HepG2 (cell line): ENCODE measurements at regions not wholly inside any gene's neighbourhood (a gene's known extent, or its start where the extent isn't known, plus 50 kb on each side); places are given as distances from the start of the nearest gene placed in this dataset.
A peak's percentile ranks its signal among the peaks of the same experiment; 100 is the strongest.

ENCODE experiments used
- ARID4A ChIP-seq: sonication (generic); formaldehyde crosslinking; IDR thresholded peaks from 2 replicates; pipeline ENCODE4 v1.5.0; 2020; ENCODE audit warnings: mild to moderate bottlenecking, missing genetic modification reagents, borderline replicate concordance
- ATF7 ChIP-seq, 2 experiments: fragments of 450-650 bp in 1 of 2; sonication (generic) in 1 of 2; formaldehyde crosslinking in 1 of 2; IDR thresholded peaks; 2 replicates each; pipeline versions ENCODE4 v1.4.0 to v1.6.1; 2016 to 2020; ENCODE audit warnings: antibody characterized with exemption in 1 of 2, mild to moderate bottlenecking in 1 of 2, missing genetic modification reagents in 1 of 2
- CHD4 ChIP-seq: fragments of 200-600 bp; sonication (generic); IDR thresholded peaks from 2 replicates; pipeline ENCODE4 v1.7.0; 2017; ENCODE audit warnings: mild to moderate bottlenecking, low read length, borderline replicate concordance
- FOXA3 ChIP-seq: IDR thresholded peaks from 2 replicates; pipeline ENCODE4 v1.6.1; 2016; ENCODE audit warnings: missing genetic modification reagents, missing compliant biosample characterization
- JUN ChIP-seq: sonication (generic); formaldehyde crosslinking; IDR thresholded peaks from 2 replicates; pipeline ENCODE4 v1.4.0; 2020; ENCODE audit warnings: mild to moderate bottlenecking, missing genetic modification reagents
- KDM1A ChIP-seq: IDR thresholded peaks from 2 replicates; pipeline ENCODE4 v1.6.1; 2016; ENCODE audit warnings: missing compliant biosample characterization
- KIAA2018 ChIP-seq: sonication (generic); formaldehyde crosslinking; IDR thresholded peaks from 2 replicates; pipeline ENCODE4 v1.5.0; 2020; ENCODE audit warnings: mild to moderate bottlenecking, missing genetic modification reagents, borderline replicate concordance
- MAFK ChIP-seq, 2 experiments: IDR thresholded peaks in 1 of 2; conservative IDR thresholded peaks in 1 of 2; 2 replicates each; pipeline ENCODE4 v1.6.1; 2011; ENCODE audit warnings: improper control_type of control experiment in 2 of 2, low read length in 2 of 2
- MBD4 ChIP-seq: IDR thresholded peaks from 2 replicates; pipeline ENCODE4 v1.6.1; 2012; ENCODE audit warnings: low read length, inconsistent platforms, borderline replicate concordance
- NFE2L2 ChIP-seq: fragments of 150-350 bp; IDR thresholded peaks from 2 replicates; pipeline ENCODE4 v1.6.1; 2014; ENCODE audit warnings: low read length
- NONO ChIP-seq, 2 experiments: fragments of 450-650 bp in 1 of 2; sonication (generic) in 1 of 2; formaldehyde crosslinking in 1 of 2; IDR thresholded peaks in 1 of 2; conservative IDR thresholded peaks in 1 of 2; 2 replicates each; pipeline versions ENCODE4 v1.6.1 to v1.8.0; 2017 to 2022; ENCODE audit warnings: mild to moderate bottlenecking in 1 of 2, missing genetic modification reagents in 1 of 2, moderate library complexity in 1 of 2
- ONECUT2 ChIP-seq: sonication (generic); formaldehyde crosslinking; IDR thresholded peaks from 2 replicates; pipeline ENCODE4 v1.4.0; 2020; ENCODE audit warnings: missing genetic modification reagents
- SMAD1 ChIP-seq: sonication (generic); formaldehyde crosslinking; IDR thresholded peaks from 2 replicates; pipeline ENCODE4 v1.4.0; 2020; ENCODE audit warnings: missing genetic modification reagents, low read depth, mild to moderate bottlenecking, borderline replicate concordance
- ZFAT ChIP-seq: sonication (generic); formaldehyde crosslinking; conservative IDR thresholded peaks from 2 replicates; pipeline ENCODE4 v1.8.1; 2023; ENCODE audit warnings: missing genetic modification reagents, inconsistent platforms
- ZNF607 ChIP-seq: sonication (generic); formaldehyde crosslinking; IDR thresholded peaks from 2 replicates; pipeline ENCODE4 v1.5.1; 2020; ENCODE audit warnings: missing genetic modification reagents, mild to moderate bottlenecking, borderline replicate concordance
- TF ChIP-seq, protein P1 (sequence below): IDR thresholded peaks from 2 replicates; pipeline ENCODE4 v1.6.1; 2018; ENCODE audit warnings: missing genetic modification reagents, mild to moderate bottlenecking, missing compliant biosample characterization

DNA sequence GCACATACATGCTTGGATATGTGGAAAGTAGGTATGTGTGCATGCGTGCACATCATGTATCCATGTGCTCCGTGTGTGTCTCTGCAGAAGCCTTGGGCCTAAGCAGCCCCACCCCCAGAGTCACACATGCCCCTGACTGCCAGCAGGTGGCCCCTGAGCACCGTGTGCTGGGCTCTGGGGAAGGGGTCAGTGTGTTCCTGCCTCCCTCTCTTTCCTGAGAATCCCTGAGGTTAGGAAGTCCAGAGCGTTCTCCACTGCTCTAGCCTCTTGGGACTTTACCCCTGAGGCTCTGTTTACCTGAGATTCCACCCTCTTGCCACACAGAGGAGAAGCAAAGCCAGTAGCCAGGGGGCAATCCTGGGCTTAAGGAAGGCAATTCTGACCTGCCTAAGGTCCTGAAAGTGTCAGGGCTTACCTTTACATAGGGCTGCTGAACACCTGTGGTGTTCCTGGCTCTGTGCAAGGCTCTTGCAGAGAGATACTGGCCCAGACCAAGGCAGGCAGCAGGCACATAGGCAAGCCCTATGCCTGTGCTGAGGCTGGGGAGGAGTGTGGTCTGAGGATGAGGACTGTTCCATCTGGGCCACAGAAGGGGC lies 207.3 kb downstream of the TMEM38B start (continued):
- TF ChIP-seq KIAA2018 (CRISPR knock-in tag) (no peak), SMAD1 (no peak), MBD4 (no peak), ATF7 (IDR thresholded peaks at IDR 0.05) (no peak), ATF7 (CRISPR knock-in tag; IDR thresholded peaks at IDR 0.05) (no peak), ZNF607 (CRISPR knock-in tag) (0 out of 2 replicates have a peak, but pooled peaks have one; percentile 29), ONECUT2 (no peak), NFE2L2 (no peak), JUN (CRISPR knock-in tag) (no peak), ARID4A (CRISPR knock-in tag) (0 out of 2 replicates have a peak, but pooled peaks have one; percentile 17), KDM1A (CRISPR knock-in tag) (no peak), CHD4 (no peak), NONO (IDR thresholded peaks at IDR 0.05) (no peak), NONO (CRISPR knock-in tag; conservative IDR thresholded peaks at IDR 0.05) (0 out of 2 replicates have a peak, but pooled peaks have one; percentile 31), ZFAT (no peak), FOXA3 (CRISPR knock-in tag) (no peak), MAFK (conservative IDR thresholded peaks at IDR 0.05 in 1 of 2, IDR thresholded peaks at IDR 0.05 in 1 of 2; ENCODE audit: low read length in 2 of 2) (no peak)
- TF ChIP-seq, protein P1, sequence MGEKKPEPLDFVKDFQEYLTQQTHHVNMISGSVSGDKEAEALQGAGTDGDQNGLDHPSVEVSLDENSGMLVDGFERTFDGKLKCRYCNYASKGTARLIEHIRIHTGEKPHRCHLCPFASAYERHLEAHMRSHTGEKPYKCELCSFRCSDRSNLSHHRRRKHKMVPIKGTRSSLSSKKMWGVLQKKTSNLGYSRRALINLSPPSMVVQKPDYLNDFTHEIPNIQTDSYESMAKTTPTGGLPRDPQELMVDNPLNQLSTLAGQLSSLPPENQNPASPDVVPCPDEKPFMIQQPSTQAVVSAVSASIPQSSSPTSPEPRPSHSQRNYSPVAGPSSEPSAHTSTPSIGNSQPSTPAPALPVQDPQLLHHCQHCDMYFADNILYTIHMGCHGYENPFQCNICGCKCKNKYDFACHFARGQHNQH, result no peak
